A673 (cell line): ENCODE measurements at regions not wholly inside any gene's neighbourhood (a gene's known extent, or its start where the extent isn't known, plus 50 kb on each side); places are given as distances from the start of the nearest gene placed in this dataset.

Experiments used
- EZH2 ChIP-seq: fragments of 200-600 bp; sonication (generic); IDR thresholded peaks from 2 replicates; pipeline ENCODE4 v1.6.1; 2017; ENCODE audit warnings: borderline replicate concordance, low read depth, mild to moderate bottlenecking, mixed read lengths, antibody characterized with exemption, low read length; ENCODE audit not compliant: poor library complexity, severe bottlenecking
- TF ChIP-seq, protein P1 (sequence below): fragments of 300-800, 200-600 bp; sonication (generic); conservative IDR thresholded peaks from 2 replicates; pipeline ENCODE4 v1.5.1; 2017; ENCODE audit warnings: low read depth, mild to moderate bottlenecking, antibody characterized with exemption, low read length, moderate library complexity, mixed read lengths

DNA sequence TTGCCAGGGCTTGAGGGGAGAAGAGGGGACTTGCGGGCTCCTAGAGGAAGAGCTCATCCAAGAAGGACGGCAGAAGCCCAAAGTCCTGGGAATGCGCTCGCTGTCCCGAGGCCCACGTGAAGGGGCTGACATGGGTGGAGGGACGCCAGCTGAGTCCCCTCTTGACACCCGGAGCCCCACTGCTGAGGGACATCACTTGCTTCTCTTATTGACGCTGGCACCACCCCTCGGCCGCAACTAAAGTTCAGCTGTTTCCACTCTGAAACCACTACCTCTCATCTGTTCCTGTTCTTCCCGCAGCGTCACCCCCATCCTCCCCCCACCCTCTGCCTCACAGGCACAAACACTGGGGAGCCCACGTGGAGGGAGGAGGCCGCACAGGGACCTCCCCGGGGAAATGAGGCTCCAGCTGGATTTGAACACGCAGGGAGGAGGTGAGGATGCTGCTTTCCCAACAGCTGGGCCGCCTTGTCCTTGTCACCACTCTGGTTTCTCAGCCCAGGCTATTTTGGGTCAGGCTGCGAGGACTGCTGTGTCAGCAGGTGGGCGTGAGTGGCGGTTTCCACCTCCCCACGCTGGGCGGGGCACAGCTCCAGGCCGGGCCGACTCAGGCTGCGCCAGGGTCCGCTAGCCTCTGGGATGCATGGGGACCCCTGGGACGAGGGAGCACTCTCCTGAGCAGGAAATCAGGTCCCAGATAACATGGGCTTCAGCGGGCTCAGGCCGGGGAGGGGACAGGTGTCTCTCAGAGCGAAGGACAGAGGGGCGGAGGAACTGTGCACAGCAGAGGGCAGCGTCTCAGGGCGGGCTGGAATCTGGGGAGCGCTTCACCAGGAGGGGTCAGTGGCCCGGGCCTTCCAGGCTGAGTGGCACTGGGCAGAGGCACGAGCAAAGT is 156.3 kb downstream of the ZNF248 start:
- TF ChIP-seq, protein P1, sequence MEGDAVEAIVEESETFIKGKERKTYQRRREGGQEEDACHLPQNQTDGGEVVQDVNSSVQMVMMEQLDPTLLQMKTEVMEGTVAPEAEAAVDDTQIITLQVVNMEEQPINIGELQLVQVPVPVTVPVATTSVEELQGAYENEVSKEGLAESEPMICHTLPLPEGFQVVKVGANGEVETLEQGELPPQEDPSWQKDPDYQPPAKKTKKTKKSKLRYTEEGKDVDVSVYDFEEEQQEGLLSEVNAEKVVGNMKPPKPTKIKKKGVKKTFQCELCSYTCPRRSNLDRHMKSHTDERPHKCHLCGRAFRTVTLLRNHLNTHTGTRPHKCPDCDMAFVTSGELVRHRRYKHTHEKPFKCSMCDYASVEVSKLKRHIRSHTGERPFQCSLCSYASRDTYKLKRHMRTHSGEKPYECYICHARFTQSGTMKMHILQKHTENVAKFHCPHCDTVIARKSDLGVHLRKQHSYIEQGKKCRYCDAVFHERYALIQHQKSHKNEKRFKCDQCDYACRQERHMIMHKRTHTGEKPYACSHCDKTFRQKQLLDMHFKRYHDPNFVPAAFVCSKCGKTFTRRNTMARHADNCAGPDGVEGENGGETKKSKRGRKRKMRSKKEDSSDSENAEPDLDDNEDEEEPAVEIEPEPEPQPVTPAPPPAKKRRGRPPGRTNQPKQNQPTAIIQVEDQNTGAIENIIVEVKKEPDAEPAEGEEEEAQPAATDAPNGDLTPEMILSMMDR = no peak
- TF ChIP-seq EZH2 = no peak
